Heart left ventricle (tissue), 13 donors: ENCODE measurements at regions not wholly inside any gene's neighbourhood (a gene's known extent, or its start where the extent isn't known, plus 50 kb on each side); places are given as distances from the start of the nearest gene placed in this dataset.

ENCODE experiments used
- CTCF ChIP-seq, 12 donors: fragments of 200-600 bp; sonication (generic) in 4 of 12; IDR thresholded peaks; one replicate each; pipeline versions ENCODE4 v1.5.0 to v1.8.0; 2018 to 2022; ENCODE audit warnings: antibody characterized with exemption in 12 of 12, mild to moderate bottlenecking in 5 of 12
- POLR2A ChIP-seq, 2 donors: fragments of 450-650 bp; IDR thresholded peaks; one replicate each; pipeline ENCODE4 v1.6.1; 2017; ENCODE audit warnings: antibody characterized with exemption in 2 of 2, mild to moderate bottlenecking in 2 of 2, moderate library complexity in 2 of 2
- donor health status: ischemic (EF 13 %, LVEDD 7.1; RV severe dilation, severe dysfunction).
- donor health status: DM: no; HTN: yes; CAD: no.
- donor health status: DM: no; HTN: no; CAD: no.
- donor health status: ischemic (EF 25% LVEDD 6.9; RV normal size, moderate dysfunction).
- donor health status: ischemic (EF 25% LVEDD 5.7; RV mildly dilated, moderate dysfunction).
- donor health status: ischemic (EF 35%, LVEDD 5.7; RV mildly dilated, moderate dysfunction).
- donor health status: nonischemic (EF 11% LVEDD 7.7; RV severe dilation, severe dysfunction).
- donor health status: DM: yes; HTN: yes; CAD: no.
- donor health status: PGD.
- donor health status: ischemic (EF 29% LVEDD 5.4; RV normal size, mild dysfunction).
- donor health status: nonischemic (EF 23%, LVEDD 6.1; RV moderate dilation, normal function).

GRCh38 chr2:52968043-52968442 is 799.6 kb upstream of the CHAC2 start:
- no peak for TF ChIP-seq CTCF (IDR thresholded peaks at IDR 0.05)
- TF ChIP-seq POLR2A (IDR thresholded peaks at IDR 0.05): no peak
